Stimulated activated CD8-positive, alpha-beta memory T cell treated with anti-CD3 and anti-CD28 coated beads, Interleukin-12 subunit alpha, Interleukin-12 subunit beta, amount 100 ng/mL, for 1 hour (primary cell): ENCODE measurements at regions not wholly inside any gene's neighbourhood (a gene's known extent, or its start where the extent isn't known, plus 50 kb on each side); places are given as distances from the start of the nearest gene placed in this dataset.

ENCODE experiments used
- DNase-seq: peaks from one replicate; pipeline ENCODE4 v3.0.0-alpha.2; 2020; ENCODE audit warnings: low read depth

GRCh38 chr7:112882991-112883390 is 92.8 kb upstream of the TMEM168 start:
- no peak for DNase-seq

- DNase-seq = no peak
Observed at GRCh38 chr7:112882511-112882910, 92.3 kb upstream of the TMEM168 start.

GRCh38 chr7:112882022-112882421 is 91.8 kb upstream of the TMEM168 start:
- no peak for DNase-seq

GRCh38 chr7:112880818-112881418 is 90.7 kb upstream of the TMEM168 start:
- no peak for DNase-seq

- DNase-seq = no peak
Observed at GRCh38 chr7:112877691-112878460, 87.7 kb upstream of the TMEM168 start.

- no peak for DNase-seq
Observed at GRCh38 chr7:112876877-112877276, 86.7 kb upstream of the TMEM168 start.

- no peak for DNase-seq
Observed at GRCh38 chr7:112874909-112875308, 84.7 kb upstream of the TMEM168 start.

GRCh38 chr7:112873831-112874553 is 83.8 kb upstream of the TMEM168 start:
- DNase-seq = no peak

GRCh38 chr7:112869111-112869774 is 79.0 kb upstream of the TMEM168 start:
- no peak for DNase-seq

- DNase-seq = no peak
Observed at GRCh38 chr7:112868609-112869008, 78.4 kb upstream of the TMEM168 start.

- DNase-seq = no peak
Observed at GRCh38 chr7:112866424-112866823, 76.2 kb upstream of the TMEM168 start.

- no peak for DNase-seq
Observed at GRCh38 chr7:112864380-112864779, 74.2 kb upstream of the TMEM168 start.

GRCh38 chr7:112858838-112859237 is 68.6 kb upstream of the TMEM168 start:
- no peak for DNase-seq

- no peak for DNase-seq
Observed at GRCh38 chr7:112855227-112855626, 65.0 kb upstream of the TMEM168 start.

GRCh38 chr7:112854169-112854568 is 64.0 kb upstream of the TMEM168 start:
- no peak for DNase-seq

- DNase-seq = no peak
Observed at GRCh38 chr7:112853422-112853821, 63.2 kb upstream of the TMEM168 start.

GRCh38 chr7:112843151-112843550 is 53.0 kb upstream of the TMEM168 start:
- DNase-seq = no peak
